ENCODE measurements at regions not wholly inside any gene's neighbourhood (a gene's known extent, or its start where the extent isn't known, plus 50 kb on each side); places are given as distances from the start of the nearest gene placed in this dataset.

DNA sequence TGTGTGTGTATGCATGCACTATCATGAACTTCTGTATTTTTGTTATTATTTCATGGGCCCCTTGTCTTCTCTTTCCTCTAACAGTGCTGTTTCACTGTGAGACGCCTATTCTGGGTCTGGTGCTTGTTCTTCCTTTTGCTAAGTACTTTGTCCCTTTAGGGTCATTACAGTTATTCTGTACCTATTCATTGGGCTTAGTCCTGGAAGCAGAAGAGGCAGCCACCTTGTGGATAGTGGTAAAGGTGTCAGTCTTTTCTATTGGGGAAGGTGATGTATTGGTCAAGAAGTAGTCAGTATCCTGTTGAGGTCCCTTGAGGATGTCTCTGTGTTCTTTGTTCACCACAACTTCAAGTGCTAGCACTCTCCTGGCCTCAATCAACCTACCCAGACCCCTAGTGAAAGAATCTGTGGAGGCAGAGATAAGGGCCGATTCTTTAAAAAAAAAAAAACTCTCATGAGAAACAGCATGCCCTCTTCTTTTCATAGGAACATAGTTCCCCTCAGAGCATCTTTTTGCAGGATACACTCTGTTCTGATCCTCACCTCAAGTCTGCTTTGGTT, 593.8 kb downstream of the SPRY1 start:
- TF ChIP-seq, protein P1, sequence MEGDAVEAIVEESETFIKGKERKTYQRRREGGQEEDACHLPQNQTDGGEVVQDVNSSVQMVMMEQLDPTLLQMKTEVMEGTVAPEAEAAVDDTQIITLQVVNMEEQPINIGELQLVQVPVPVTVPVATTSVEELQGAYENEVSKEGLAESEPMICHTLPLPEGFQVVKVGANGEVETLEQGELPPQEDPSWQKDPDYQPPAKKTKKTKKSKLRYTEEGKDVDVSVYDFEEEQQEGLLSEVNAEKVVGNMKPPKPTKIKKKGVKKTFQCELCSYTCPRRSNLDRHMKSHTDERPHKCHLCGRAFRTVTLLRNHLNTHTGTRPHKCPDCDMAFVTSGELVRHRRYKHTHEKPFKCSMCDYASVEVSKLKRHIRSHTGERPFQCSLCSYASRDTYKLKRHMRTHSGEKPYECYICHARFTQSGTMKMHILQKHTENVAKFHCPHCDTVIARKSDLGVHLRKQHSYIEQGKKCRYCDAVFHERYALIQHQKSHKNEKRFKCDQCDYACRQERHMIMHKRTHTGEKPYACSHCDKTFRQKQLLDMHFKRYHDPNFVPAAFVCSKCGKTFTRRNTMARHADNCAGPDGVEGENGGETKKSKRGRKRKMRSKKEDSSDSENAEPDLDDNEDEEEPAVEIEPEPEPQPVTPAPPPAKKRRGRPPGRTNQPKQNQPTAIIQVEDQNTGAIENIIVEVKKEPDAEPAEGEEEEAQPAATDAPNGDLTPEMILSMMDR (conservative IDR thresholded peaks at IDR 0.05 in 1 of 2, IDR thresholded peaks at IDR 0.05 in 1 of 2; ENCODE audit: low read depth in 1 of 2, low read length in 2 of 2) = no peak
- TF ChIP-seq EZH2 (IDR thresholded peaks at IDR 0.05; ENCODE audit: low read length, missing control alignments) = no peak

All from fibroblast of lung (primary cell).